COLO668 (cell line): ENCODE measurements at regions not wholly inside any gene's neighbourhood (a gene's known extent, or its start where the extent isn't known, plus 50 kb on each side); places are given as distances from the start of the nearest gene placed in this dataset.
"Not testable (repeated sequence)": the region's sequence is repeated elsewhere in the genome, so short reads cannot be mapped to it uniquely, and the experiment has no call there.

Experiments
- DNase-seq: peaks from one replicate; lab custom pipeline; 2025; ENCODE audit not compliant: unreplicated experiment; lab: John Stamatoyannopoulos, UW

DNA sequence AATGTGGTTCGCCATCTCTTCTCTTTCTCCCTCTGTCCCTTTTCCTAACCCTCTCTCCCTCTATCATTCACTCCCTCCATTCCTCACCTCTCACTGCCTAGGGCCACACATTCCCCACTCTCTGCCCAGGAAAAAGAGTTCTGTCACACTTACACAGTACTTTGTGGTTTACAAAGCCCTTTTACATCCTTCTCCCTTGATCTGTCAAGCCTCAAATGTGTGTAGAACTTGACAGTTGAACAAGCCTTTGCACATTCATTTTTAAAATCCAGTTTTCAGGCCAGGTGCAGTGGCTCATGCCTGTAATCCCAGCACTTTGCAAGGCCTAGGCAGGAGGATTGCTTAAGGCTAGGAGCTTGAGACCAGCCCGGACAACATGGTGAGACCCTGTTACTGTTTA, 156.3 kb downstream of the VSIG4 start:
- no peak for DNase-seq

DNA sequence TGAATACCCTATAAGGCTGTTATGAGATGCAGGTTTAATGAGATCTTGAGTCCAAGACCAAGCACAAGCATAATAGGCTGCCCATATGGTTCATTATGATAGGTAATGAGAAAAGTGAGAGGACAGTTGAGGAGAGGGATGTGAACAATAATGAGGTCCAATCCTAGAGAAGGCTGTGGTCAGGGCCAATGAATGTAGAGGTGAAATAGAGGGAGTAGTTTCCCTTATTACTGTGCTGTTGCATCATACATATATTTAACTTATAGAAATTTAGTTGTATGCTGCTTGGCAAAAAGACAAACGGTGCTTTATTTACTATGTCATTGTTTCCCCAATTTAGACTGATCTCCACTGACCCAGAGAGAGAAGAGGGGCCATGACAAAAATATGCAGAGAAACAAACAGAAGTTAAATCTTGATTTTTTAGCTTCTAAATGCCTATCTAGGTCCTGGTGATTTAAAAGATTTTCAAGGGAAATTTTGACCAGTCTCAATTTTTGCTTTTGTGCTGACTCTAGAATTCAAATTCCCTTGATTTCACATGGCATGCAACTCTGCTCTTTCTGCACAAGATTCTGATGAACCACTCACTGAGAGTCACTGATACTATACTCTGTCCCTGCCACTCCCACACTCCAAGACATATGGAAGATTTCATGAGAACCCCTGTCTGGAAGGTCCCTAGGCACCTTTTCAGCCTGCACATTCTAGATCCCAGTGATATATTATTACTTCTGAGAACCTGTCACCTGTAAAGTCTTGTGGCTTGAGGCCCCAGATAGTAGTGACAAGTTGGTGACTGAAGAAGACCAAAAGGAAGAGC, 159.7 kb downstream of the VSIG4 start:
- DNase-seq, result no peak

DNA sequence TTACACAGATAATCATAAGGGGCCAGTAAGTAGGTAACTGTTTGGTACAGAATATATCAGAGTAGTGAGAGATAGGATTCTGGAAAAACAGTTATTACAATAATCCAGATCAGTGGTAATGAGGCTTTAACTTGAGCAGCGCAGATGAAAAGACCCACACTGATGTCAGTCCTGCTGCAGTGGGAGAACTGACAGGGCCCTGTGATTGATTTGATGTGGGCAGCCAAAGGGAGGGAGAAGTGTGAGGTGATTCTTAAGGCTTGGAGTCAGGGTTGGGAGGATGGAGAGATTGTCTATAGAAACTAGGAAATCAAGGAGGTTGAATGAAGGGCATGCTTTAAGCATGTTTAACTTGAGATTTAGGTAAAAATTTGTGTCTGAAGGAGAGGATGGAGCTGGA, 161.4 kb downstream of the VSIG4 start:
- no peak for DNase-seq

DNA sequence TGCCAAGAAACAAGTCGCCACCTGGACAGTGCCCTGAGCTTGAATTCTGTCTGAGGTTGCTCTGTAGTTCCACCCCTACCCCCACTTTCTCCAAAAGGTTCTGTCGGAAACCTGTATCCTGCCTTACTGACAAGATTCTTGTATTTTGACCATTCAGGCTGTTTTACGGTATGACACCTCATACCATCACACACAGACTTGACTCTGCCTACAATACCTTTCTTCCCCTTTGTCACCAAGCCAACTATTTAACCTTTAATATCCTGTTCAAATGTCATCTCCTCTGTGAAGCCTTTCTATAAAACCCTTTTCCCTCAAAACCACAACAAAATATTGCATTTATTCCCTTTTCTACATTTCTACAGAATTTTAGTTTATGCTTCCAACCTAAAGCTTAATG, 161.9 kb downstream of the VSIG4 start:
- DNase-seq, result no peak

DNA sequence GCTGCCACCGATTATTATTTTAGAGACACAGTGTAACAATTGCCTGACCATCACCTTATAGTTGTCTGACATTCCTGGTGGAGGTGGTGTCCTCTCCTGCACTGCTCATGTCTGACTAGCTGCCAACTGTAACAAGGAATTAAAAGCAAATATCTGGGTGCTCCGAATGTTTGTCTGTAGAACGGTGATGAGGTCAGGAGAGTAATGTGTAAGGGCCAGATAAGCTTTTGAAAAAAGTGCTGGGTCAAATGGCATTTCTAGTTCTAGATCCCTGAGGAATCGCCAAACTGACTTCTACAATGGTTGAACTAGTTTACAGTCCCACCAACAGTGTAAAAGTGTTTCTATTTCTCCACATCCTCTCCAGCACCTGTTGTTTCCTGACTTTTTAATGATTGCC, 164.3 kb downstream of the VSIG4 start:
- not testable (repeated sequence) for DNase-seq

DNA sequence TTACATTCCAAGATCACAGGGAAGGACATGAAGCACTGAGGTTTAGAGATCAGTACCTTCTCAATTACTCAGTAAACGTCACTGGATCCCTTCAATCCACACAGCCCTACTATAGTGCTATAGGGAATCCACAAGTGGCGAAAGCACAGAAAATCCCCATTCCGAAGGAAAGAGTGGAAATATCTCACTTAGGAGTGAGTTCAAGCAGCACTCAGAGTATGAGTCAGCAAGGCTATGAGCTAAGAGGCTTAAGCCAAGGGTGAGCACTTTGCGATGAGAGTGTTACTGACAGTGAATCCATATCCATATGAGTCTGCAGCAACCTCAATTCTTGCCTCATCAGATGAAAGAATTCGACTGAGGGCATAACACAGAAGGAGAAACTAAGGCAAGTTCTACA, 165.1 kb downstream of the VSIG4 start:
- no peak for DNase-seq

DNA sequence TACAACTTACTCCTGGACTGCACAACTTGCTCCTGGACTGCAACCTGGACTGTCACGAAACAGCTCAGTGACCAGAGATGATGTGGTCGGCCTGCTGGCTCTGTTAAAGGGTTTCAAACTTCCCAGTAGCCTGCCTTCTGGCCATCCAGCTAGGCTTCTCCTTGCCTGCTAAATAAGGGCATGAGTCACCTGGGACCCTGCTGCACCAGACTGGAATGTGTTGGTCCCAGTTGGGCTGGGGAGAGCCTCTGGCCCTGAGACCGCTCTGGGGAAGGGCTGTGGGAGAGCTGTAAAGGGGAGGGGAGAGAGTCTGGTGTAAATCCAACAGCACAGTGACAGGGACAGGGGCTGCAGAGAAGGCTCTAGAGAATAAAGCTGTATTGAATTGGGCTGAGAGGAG, 165.8 kb downstream of the VSIG4 start:
- no peak for DNase-seq

DNA sequence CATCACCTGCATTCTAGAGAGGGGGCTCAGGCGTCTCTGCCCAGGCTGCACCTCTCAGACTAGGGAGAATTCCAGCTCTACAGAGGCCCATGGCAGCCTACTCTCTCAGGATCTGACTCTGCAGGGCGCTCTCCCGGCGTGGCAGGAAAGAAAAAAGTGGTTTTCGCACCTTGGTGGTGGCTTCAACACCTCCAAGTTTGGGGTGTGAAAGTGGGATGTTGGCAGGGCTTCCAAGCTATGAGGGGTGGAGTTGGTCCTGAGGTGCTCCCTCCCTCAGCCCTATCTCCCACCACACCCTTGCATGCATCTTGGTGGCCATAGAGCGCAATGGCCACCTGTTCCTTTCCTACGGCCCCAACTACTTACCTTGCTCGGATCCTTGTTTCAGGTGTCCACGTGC, 166.5 kb downstream of the VSIG4 start:
- DNase-seq, result no peak

DNA sequence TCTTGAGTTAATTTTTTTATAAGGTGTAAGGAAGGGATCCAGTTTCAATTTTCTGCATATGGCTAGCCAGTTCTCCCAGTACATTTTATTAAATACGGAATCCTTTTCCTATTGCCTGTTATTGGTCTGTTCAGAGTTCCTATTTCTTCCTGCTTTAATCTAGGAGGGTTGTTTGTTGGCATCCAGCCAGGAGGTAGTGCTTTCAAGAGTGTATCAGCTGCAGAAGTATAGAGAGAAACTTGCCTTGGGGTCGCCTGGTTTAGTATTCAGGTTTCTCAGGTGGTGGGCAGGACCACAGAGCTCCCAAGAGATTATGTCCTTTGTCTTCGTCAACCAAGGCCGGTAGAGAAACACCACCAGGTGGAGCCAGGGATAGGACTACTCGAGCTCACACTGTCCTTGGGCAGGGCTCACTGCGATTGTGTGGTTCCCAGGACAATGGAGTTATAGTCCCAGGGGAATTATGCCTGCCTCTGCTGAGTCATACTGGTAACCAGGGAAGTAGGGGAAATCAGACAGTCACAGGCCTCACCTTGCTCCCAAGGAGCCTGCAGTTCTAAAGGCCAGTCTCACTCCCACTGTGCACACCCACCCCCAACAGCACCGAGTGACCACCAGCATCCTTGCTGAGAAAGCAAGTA, 168.1 kb downstream of the VSIG4 start:
- no peak for DNase-seq

DNA sequence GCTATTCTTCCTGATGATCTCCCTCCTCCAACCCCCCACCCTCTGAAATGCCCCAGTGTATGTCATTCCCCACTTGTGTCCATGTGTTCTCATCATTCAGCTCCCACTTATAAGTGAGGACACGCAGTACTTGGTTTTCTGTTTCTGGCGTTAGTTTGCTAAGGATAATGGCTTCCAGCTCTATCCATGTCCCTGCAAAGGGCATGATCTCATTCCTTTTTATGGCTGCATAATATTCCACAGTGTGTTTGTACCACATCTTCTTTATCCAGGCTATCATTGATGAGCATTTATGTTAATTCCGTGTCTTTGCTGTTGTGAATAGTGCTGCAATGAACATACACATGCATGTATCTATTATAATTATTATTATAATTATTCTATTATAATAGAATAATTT, 169.3 kb downstream of the VSIG4 start:
- not testable (repeated sequence) for DNase-seq

DNA sequence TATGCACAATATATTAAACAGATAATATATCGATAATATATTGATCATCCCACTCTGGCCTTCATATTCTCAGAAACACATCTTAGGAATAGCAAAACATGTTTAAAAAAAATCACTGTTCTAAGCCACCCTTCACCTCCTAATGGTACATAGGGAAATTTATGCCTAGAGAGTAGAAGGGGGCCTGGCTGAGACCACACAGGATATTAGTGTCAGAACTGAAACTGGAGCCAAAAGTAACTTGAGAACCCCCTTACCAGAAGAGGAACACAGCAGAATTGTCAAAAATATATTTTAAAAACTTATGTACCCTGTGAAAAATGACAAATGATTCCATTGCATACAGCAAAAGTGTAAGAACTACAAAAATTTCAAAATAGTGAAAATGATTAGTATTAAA, 173.1 kb downstream of the VSIG4 start:
- DNase-seq, result no peak

DNA sequence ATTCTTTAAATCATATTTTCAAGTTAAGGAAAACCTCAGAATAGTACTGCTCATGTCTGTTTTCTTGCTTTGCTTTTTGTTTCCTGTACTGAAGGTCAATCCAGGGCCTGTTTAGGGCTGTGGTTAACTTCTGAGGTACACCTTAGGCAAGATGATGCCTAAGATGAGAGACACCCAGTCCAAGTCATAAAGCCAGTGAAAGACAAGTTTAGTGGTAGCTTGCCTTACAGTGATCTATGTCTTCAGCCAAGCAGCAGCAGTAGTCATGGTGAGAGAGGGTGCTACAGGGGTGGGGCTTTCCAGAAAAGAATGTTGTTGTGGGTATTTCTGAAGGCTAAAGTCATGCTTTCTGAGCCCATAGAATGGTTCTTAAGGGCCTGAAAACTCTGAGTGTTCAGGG, 173.7 kb downstream of the VSIG4 start:
- DNase-seq, result no peak

DNA sequence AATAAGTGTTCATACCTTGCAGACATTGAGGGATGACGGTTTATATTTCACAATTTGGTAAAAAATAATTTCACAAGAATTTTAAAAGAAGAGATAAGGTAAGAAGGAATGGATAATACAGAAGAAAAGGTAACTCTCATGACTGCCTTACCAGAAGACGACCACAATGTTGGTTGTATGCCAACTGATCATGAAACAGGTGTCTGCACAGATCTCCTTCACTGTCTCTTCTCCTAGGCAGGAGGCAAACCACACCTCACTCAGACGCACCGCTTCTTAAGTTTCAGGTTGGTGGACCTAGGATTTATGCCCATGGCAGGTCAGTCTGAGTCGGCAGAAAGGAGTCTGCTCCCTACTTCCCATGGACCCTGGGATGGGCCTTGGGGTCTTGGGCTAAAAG, 177.2 kb downstream of the VSIG4 start:
- no peak for DNase-seq

DNA sequence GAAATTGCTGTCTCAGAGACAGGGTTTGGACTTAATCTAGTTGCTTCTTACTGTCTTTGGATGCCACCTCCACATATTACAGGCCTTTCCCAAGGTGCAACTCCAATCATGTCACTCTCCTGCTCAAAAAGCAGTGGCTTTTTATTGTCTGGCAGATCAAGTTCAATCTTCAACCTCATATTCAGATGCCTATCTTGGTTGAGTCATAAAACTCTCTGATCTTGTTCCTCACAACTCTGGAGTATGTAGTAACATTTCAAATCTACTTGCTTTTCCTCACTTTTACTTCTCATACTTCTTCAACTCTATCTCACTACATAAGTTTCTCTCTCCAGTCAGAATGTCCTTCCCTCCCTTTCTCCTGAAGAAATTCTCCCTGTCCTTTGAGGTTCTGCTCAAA, 180.6 kb downstream of the VSIG4 start:
- DNase-seq, result no peak

DNA sequence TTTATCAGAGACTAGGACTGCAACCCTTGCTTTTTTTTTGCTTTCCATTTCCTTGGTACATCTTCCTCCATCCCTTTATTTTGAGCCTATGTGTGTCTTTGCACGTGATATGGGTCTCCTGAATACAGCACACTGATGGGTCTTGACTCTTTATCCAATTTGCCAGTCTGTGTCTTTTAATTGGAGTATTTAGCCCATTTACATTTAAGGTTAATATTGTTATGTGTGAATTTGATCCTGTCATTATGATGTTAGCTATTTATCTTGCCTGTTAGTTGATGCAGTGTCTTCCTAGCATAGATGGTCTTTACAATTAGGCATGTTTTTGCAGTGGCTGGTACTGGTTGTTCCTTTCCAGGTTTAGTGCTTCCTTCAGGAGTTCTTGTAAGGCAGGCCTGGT, 185.4 kb downstream of the VSIG4 start:
- not testable (repeated sequence) for DNase-seq

DNA sequence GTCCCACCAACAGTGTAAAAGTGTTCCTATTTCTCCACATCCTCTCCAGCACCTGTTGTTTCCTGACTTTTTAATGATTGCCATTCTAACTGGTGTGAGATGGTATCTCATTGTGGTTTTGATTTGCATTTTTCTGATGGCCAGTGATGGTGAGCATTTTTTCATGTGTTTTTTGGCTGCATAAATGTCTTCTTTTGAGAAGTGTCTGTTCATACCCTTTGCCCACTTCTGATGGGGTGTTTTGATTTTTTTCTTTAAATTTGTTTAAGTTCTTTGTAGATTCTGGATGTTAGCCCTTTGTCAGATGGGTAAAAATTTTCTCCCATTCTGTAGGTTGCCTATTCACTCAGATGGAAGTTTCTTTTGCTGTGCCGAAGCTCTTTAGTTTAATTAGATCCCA, 183.9 kb downstream of the MSN start:
- not testable (repeated sequence) for DNase-seq

DNA sequence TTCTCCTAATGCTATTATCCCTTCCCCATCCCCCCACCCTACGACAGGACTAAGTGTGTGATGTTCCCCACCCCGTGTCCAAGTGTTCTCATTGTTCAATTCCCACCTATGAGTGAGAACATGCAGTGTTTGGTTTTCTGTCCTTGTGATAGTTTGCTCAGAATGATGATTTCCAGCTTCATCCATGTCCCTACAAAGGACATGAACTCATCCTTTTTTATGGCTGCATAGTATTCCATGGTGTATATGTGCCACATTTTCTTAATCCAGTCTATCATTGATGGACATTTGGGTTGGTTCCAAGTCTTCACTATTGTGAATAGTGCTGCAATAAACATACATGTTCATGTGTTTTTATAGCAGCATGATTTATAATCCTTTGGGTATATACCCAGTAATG, 183.4 kb downstream of the MSN start:
- not testable (repeated sequence) for DNase-seq

DNA sequence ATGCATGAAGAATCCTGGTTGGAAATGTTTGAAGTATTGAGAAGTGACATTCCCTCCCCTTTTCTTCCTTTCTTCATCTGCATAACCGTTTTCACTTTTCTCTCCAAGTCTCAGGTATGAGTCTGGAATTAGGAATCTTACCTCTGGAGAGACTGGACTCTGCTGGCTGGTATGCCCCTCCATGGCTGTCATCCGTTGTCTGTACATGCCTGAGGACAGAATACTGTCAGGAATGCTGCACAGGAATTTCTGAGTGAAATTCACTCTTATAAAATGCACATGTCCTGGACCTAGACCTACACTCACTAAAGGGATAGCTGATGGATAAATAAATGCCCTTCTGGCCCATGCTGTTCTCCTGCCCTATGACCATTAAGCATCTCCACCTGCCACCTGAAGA, 179.5 kb downstream of the MSN start:
- DNase-seq, result no peak

DNA sequence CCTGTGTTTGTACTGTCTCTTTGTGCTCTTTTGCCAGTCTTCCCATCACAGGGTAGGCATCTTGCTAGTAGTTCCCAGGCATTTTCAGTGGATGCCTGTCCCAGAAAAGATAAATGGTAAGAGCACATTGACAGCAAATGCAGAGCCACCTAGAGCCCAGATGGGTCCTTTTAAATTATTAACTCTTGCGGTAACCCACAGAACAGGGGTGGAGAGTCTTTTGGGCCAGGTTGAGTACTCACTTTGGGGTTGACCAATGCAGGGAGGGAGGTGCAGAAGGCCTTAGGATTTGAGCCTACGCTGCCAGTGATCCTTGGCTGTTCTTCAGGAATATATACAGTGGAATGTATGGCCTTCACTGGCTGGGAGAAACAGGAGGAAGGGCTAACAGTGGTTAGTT, 173.8 kb downstream of the MSN start:
- no peak for DNase-seq

DNA sequence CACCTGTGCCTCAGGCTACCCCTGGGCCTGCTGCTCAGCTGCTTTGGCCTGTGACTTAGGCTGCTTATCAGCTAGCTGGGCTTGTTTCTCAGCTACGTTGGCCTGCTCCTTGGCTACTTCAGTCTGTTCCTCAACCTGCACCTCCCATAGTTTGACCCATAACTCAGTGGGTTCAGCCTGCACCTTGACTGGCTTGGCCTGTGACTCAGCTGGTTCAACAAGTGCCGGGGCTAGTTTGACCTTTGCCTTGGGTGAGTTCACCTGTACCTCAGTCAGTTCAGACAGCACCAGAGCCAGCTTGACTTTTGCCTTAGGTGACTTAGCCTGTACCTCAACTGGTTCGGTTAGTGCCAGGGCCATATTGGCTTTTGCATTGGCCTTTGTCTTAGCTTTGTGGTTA, 171.2 kb downstream of the MSN start:
- DNase-seq, result no peak

DNA sequence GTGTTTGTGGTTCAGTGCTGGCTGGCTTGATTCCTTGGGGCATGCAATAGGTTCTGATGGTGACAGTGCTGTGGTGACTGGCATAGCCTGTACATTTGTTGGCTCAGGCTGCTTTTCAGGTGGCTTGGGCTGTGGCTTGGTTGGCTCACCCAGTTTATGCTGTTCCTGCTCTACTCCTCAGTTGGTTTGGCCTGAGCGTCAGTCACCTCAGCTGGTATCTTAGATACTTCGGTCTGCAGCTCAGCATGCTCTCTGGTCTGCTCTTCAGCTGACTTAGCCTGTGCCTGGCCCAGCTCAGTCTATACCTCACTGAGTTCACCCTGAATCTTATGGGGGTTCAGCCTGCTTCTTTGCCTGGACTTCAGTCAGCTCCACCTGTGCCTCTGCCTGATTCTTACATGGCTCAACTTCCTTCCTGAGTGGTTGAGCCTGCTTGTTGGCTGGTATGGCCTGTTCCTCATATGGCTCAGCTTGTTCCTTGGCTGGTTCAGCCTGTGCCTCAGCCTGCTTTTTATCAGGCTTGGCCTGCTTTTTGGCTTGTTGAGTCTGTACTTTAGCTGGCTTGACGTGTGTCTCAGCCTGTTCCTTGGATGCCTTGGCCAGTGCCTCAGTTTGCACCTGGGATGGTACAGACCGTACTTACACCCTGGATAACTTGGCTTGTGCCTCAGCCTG, 170.6 kb downstream of the MSN start:
- no peak for DNase-seq

DNA sequence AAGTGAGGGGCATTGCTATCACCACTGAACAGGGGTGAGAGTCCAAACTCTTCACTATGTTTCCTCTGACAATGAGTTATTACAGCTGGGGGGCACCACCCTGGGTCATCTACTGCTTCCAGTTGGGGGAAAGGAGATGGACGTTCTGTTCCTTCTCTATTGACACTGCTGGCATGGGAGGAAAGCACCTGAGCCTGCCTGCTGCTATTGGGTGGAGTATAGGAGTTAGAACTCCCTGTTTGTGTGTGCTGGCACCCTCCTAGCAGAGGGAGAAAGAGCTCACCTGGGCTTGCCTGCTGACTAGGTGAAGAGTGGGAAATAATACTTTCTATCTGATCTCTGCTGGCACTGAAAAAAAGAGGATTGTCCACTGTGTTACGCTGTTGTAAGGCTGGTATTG, 163.8 kb downstream of the MSN start:
- DNase-seq, result no peak
